H9 (cell line): ENCODE measurements at regions not wholly inside any gene's neighbourhood (a gene's known extent, or its start where the extent isn't known, plus 50 kb on each side); places are given as distances from the start of the nearest gene placed in this dataset.

ENCODE experiments used
- DNase-seq: peaks from one replicate; pipeline ENCODE4 v3.0.0-alpha.2; 2017
- H2AFZ ChIP-seq: one replicate; pipeline ENCODE4 v1.6.1; 2013; ENCODE audit warnings: mild to moderate bottlenecking, low read length, control low read depth, moderate library complexity
- H2AK5ac ChIP-seq: 2 replicates; pipeline ENCODE4 v1.6.1; 2013; ENCODE audit warnings: low read length, control low read depth, mixed read lengths; ENCODE audit not compliant: insufficient read length
- H2BK120ac ChIP-seq: one replicate; pipeline ENCODE4 v1.6.1; 2013; ENCODE audit warnings: low read depth, mild to moderate bottlenecking, low read length, control low read depth, inconsistent platforms; ENCODE audit not compliant: poor library complexity, severe bottlenecking
- H2BK12ac ChIP-seq: 2 replicates; pipeline ENCODE4 v1.6.1; 2013; ENCODE audit warnings: low read length, control low read depth, mixed read lengths, low read depth; ENCODE audit not compliant: insufficient read length
- H2BK15ac ChIP-seq: 2 replicates; pipeline ENCODE4 v1.6.1; 2013; ENCODE audit warnings: low read depth, low read length, control low read depth
- H2BK20ac ChIP-seq: one replicate; pipeline ENCODE4 v1.6.1; 2013; ENCODE audit warnings: low read depth, mild to moderate bottlenecking, low read length, control low read depth, inconsistent platforms; ENCODE audit not compliant: poor library complexity, severe bottlenecking
- H2BK5ac ChIP-seq: 2 replicates; pipeline ENCODE4 v1.6.1; 2013; ENCODE audit warnings: low read length, control low read depth, mixed read lengths; ENCODE audit not compliant: insufficient read length
- H3K14ac ChIP-seq: 2 replicates; pipeline ENCODE4 v1.6.1; 2013; ENCODE audit warnings: low read length, control low read depth; ENCODE audit not compliant: insufficient read depth
- H3K18ac ChIP-seq: 2 replicates; pipeline ENCODE4 v1.6.1; 2013; ENCODE audit warnings: low read depth, mild to moderate bottlenecking, mixed read lengths, low read length, control low read depth; ENCODE audit not compliant: insufficient read length
- H3K23ac ChIP-seq: 2 replicates; pipeline ENCODE4 v1.6.1; 2013; ENCODE audit warnings: low read length, control low read depth, mixed read lengths, low read depth; ENCODE audit not compliant: insufficient read length
- H3K23me2 ChIP-seq: 2 replicates; pipeline ENCODE4 v1.6.1; 2013; ENCODE audit warnings: low read depth, mild to moderate bottlenecking, mixed read lengths, low read length, control low read depth; ENCODE audit not compliant: insufficient read length, poor library complexity, severe bottlenecking
- H3K27ac ChIP-seq: 2 replicates; pipeline ENCODE4 v1.5.1; 2013; ENCODE audit warnings: low read length, control low read depth, mixed read lengths, low read depth; ENCODE audit not compliant: insufficient read length
- H3K27me3 ChIP-seq: 2 replicates; pipeline ENCODE4 v1.6.1; 2013; ENCODE audit warnings: low read length, control low read depth, inconsistent platforms; ENCODE audit not compliant: insufficient read depth
- H3K4ac ChIP-seq: 2 replicates; pipeline ENCODE4 v1.6.1; 2013; ENCODE audit warnings: low read depth, mild to moderate bottlenecking, control low read depth, inconsistent platforms, low read length, moderate library complexity
- H3K4me1 ChIP-seq: 2 replicates; pipeline ENCODE4 v1.6.1; 2013; ENCODE audit warnings: low read length, control low read depth, inconsistent platforms; ENCODE audit not compliant: insufficient read depth
- H3K4me2 ChIP-seq: 2 replicates; pipeline ENCODE4 v1.6.1; 2013; ENCODE audit warnings: low read length, control low read depth, mixed read lengths; ENCODE audit not compliant: insufficient read length, insufficient read depth
- H3K56ac ChIP-seq: 2 replicates; pipeline ENCODE4 v1.6.1; 2013; ENCODE audit warnings: low read depth, mild to moderate bottlenecking, mixed read lengths, low read length, control low read depth; ENCODE audit not compliant: insufficient read length
- H3K79me1 ChIP-seq: 2 replicates; pipeline ENCODE4 v1.6.1; 2013; ENCODE audit warnings: low read depth, mild to moderate bottlenecking, moderate library complexity, low read length, control low read depth, inconsistent platforms; ENCODE audit not compliant: insufficient read depth, poor library complexity, severe bottlenecking
- H3K79me2 ChIP-seq: 2 replicates; pipeline ENCODE4 v1.6.1; 2013; ENCODE audit warnings: low read length, control low read depth, inconsistent platforms; ENCODE audit not compliant: insufficient read depth
- H3K9ac ChIP-seq: 2 replicates; pipeline ENCODE4 v1.6.1; 2013; ENCODE audit warnings: low read length, control low read depth, mixed read lengths; ENCODE audit not compliant: insufficient read length; ENCODE audit errors: extremely low read depth
- H3K9me3 ChIP-seq: one replicate; pipeline ENCODE4 v1.6.1; 2013; ENCODE audit warnings: low read depth, low read length, inconsistent platforms; ENCODE audit not compliant: control insufficient read depth
- H3T11ph ChIP-seq: one replicate; pipeline ENCODE4 v1.6.1; 2013; ENCODE audit warnings: mild to moderate bottlenecking, low read length, control low read depth, inconsistent platforms
- H4K20me1 ChIP-seq: one replicate; pipeline ENCODE4 v1.6.1; 2013; ENCODE audit not compliant: control insufficient read depth, insufficient read length, insufficient read depth
- H4K5ac ChIP-seq: 2 replicates; pipeline ENCODE4 v1.6.1; 2013; ENCODE audit warnings: low read depth, mild to moderate bottlenecking, mixed read lengths, low read length, control low read depth; ENCODE audit not compliant: insufficient read length
- H4K8ac ChIP-seq: replicated peaks from 2 replicates; pipeline ENCODE4 v1.6.1; 2013; ENCODE audit warnings: low read length, control low read depth, mixed read lengths, low read depth; ENCODE audit not compliant: insufficient read length
- H4K91ac ChIP-seq: 2 replicates; pipeline ENCODE4 v1.6.1; 2013; ENCODE audit warnings: low read depth, mild to moderate bottlenecking, moderate library complexity, mixed read lengths, low read length, control low read depth; ENCODE audit not compliant: insufficient read length
- H3K27ac Mint-ChIP-seq, 3 experiments: 2 replicates in 2 of 3; 3 replicates in 1 of 3; pipeline ENCODE4 v1.8.0; 2020 to 2021; ENCODE audit warnings: mixed read lengths in 3 of 3, mild to moderate bottlenecking in 1 of 3, moderate library complexity in 1 of 3
- H3K27me3 Mint-ChIP-seq: 2 replicates; pipeline ENCODE4 v1.8.0; 2021; ENCODE audit warnings: low read depth, mild to moderate bottlenecking, moderate library complexity, mixed read lengths
- H3K36me3 Mint-ChIP-seq, 3 experiments: 2 replicates in 2 of 3; 3 replicates in 1 of 3; pipeline ENCODE4 v1.8.0; 2020 to 2021; ENCODE audit warnings: low read depth in 3 of 3, mixed read lengths in 3 of 3; ENCODE audit not compliant: insufficient read depth in 1 of 3
- H3K4me1 Mint-ChIP-seq, 2 experiments: 2 replicates each; pipeline ENCODE4 v1.8.0; 2020; ENCODE audit warnings: mixed read lengths in 2 of 2
- H3K4me3 Mint-ChIP-seq, 2 experiments: 2 replicates in 1 of 2; 3 replicates in 1 of 2; pipeline ENCODE4 v1.8.0; 2020 to 2021; ENCODE audit warnings: mild to moderate bottlenecking in 2 of 2, mixed read lengths in 2 of 2, moderate library complexity in 1 of 2
- H3K9me3 Mint-ChIP-seq, 2 experiments: 2 replicates in 1 of 2; 3 replicates in 1 of 2; pipeline ENCODE4 v1.8.0; 2020; ENCODE audit warnings: mild to moderate bottlenecking in 2 of 2, mixed read lengths in 2 of 2, moderate library complexity in 1 of 2
- WGBS: extraction: QIAGEN DNeasy Blood & Tissue Kit; methylation state at CpG from one replicate; pipeline ENCODE4 v1.1.7; 2013; ENCODE audit warnings: missing lambda C conversion rate, low lambda C conversion rate, mixed read lengths; ENCODE audit not compliant: insufficient read length; ENCODE audit errors: extremely low coverage; 5-methylcytosine and 5-hydroxymethylcytosine counted together
- TF ChIP-seq, protein P1 (sequence below): fragments of 200-600 bp; sonication (generic); conservative IDR thresholded peaks from 3 replicates; pipeline ENCODE4 v1.8.0; 2021; ENCODE audit warnings: antibody characterized with exemption, mild to moderate bottlenecking

DNA sequence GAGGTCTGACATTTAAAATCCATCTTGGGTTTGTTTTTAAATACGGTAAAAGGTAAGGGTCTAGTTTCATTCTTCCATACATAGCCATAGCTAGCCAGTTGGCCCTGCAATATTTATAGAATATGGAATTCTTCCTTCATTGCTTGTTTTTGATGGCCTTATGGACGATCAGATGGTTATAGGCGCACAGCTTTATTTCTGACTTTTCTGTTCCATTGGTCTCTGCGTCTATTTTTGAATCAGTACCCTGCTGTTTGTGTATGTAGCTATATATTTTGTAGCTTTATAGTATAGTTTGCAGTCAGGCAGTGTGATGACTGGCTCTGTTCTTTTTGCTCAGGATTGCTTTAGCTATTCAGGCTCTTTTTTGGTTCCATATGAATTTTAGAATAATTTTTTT lies 366.8 kb upstream of the MIS18BP1 start:
- no peak overlapping the region for H2BK20ac ChIP-seq
- no peak overlapping the region for H2BK15ac ChIP-seq
- Mint-ChIP-seq H3K27me3 (no peaks in the 10 kb centered on the region), H3K27ac (no peak overlapping the region), H3K4me3 (no peak overlapping the region), H3K4me1 (peaks cover 0 to 5% of the 10 kb centered on the region in 2 experiments; a peak in 1 of 4 replicates), H3K36me3 (no peaks in the 10 kb centered on the region), H3K9me3 (no peaks in the 10 kb centered on the region)
- H2AFZ ChIP-seq, result no peak overlapping the region
- H4K91ac ChIP-seq, result no peak overlapping the region
- H4K20me1 ChIP-seq, result no peaks in the 10 kb centered on the region
- H3T11ph ChIP-seq, result no peak overlapping the region
- no peaks in the 10 kb centered on the region for H3K79me2 ChIP-seq
- H3K14ac ChIP-seq, result no peak overlapping the region
- no peak overlapping the region for H2BK5ac ChIP-seq
- no CpG with 5 or more reads among the region's 4 CpGs for WGBS
- no peak overlapping the region for H3K9ac ChIP-seq
- no peaks in the 10 kb centered on the region for H3K9me3 ChIP-seq
- H3K79me1 ChIP-seq, result no peaks in the 10 kb centered on the region
- H3K4me1 ChIP-seq, result no peaks in the 10 kb centered on the region
- H3K56ac ChIP-seq, result no peak overlapping the region
- H3K4me2 ChIP-seq, result no peak overlapping the region
- no peaks in the 10 kb centered on the region for H3K27me3 ChIP-seq
- TF ChIP-seq, protein P1, sequence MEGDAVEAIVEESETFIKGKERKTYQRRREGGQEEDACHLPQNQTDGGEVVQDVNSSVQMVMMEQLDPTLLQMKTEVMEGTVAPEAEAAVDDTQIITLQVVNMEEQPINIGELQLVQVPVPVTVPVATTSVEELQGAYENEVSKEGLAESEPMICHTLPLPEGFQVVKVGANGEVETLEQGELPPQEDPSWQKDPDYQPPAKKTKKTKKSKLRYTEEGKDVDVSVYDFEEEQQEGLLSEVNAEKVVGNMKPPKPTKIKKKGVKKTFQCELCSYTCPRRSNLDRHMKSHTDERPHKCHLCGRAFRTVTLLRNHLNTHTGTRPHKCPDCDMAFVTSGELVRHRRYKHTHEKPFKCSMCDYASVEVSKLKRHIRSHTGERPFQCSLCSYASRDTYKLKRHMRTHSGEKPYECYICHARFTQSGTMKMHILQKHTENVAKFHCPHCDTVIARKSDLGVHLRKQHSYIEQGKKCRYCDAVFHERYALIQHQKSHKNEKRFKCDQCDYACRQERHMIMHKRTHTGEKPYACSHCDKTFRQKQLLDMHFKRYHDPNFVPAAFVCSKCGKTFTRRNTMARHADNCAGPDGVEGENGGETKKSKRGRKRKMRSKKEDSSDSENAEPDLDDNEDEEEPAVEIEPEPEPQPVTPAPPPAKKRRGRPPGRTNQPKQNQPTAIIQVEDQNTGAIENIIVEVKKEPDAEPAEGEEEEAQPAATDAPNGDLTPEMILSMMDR, result no peak
- H3K18ac ChIP-seq, result no peak overlapping the region
- no peak overlapping the region for H3K4ac ChIP-seq
- no peak overlapping the region for H2BK12ac ChIP-seq
- no peak overlapping the region for H4K8ac ChIP-seq
- no peak overlapping the region for H4K5ac ChIP-seq
- no peak overlapping the region for H3K23ac ChIP-seq
- no peak for DNase-seq
- H3K23me2 ChIP-seq, result no peaks in the 10 kb centered on the region
- H3K27ac ChIP-seq, result no peak overlapping the region
- H2BK120ac ChIP-seq, result no peak overlapping the region
- no peak overlapping the region for H2AK5ac ChIP-seq
